Neuron (in vitro differentiated cells): ENCODE measurements at regions not wholly inside any gene's neighbourhood (a gene's known extent, or its start where the extent isn't known, plus 50 kb on each side); places are given as distances from the start of the nearest gene placed in this dataset.
"Not testable (repeated sequence)": the region's sequence is repeated elsewhere in the genome, so short reads cannot be mapped to it uniquely, and the experiment has no call there.

Experiments
- H2AFZ ChIP-seq: one replicate; pipeline ENCODE4 v1.6.1; 2013; ENCODE audit warnings: low read depth, mild to moderate bottlenecking, inconsistent platforms, low read length, moderate library complexity
- H3K27me3 ChIP-seq: one replicate; pipeline ENCODE4 v1.6.1; 2013; ENCODE audit warnings: low read length; ENCODE audit not compliant: insufficient read depth
- H3K36me3 ChIP-seq: one replicate; pipeline ENCODE4 v1.6.1; 2013; ENCODE audit warnings: low read length; ENCODE audit not compliant: insufficient read depth
- H3K4me1 ChIP-seq: one replicate; pipeline ENCODE4 v1.6.1; 2013; ENCODE audit warnings: low read length; ENCODE audit not compliant: insufficient read depth
- H3K4me3 ChIP-seq: 2 replicates; pipeline ENCODE4 v1.5.1; 2013; ENCODE audit warnings: mild to moderate bottlenecking, low read length, moderate library complexity
- H3K9me3 ChIP-seq: one replicate; pipeline ENCODE4 v1.6.1; 2013; ENCODE audit warnings: low read length

GRCh38 chr14:23898359-23898758, 55.2 kb upstream of the DHRS4 start:
- peaks cover 10% of the 10 kb centered on the region for H3K27me3 ChIP-seq
- H3K9me3 ChIP-seq: not testable (repeated sequence)

GRCh38 chr14:23899788-23900187, 53.8 kb upstream of the DHRS4 start:
- Histone ChIP-seq H2AFZ (no peak overlapping the region), H3K4me1 (no peaks in the 10 kb centered on the region), H3K27me3 (peaks cover 6% of the 10 kb centered on the region), H3K9me3 (no peaks in the 10 kb centered on the region), H3K4me3 (no peak overlapping the region), H3K36me3 (no peaks in the 10 kb centered on the region)

More at GRCh38 chr14:23898359-23898758, 55.2 kb upstream of the DHRS4 start:
- H3K4me3 ChIP-seq, H3K36me3 ChIP-seq, H3K4me1 ChIP-seq, H2AFZ ChIP-seq: not testable (repeated sequence)

- Histone ChIP-seq H2AFZ (no peak overlapping the region), H3K9me3 (no peaks in the 10 kb centered on the region), H3K4me3 (no peak overlapping the region), H3K36me3 (no peaks in the 10 kb centered on the region), H3K27me3 (peaks cover 5% of the 10 kb centered on the region), H3K4me1 (no peaks in the 10 kb centered on the region)
Observed at GRCh38 chr14:23903442-23903841, 50.1 kb upstream of the DHRS4 start.
